ENCODE measurements at regions not wholly inside any gene's neighbourhood (a gene's known extent, or its start where the extent isn't known, plus 50 kb on each side); places are given as distances from the start of the nearest gene placed in this dataset.

DNA sequence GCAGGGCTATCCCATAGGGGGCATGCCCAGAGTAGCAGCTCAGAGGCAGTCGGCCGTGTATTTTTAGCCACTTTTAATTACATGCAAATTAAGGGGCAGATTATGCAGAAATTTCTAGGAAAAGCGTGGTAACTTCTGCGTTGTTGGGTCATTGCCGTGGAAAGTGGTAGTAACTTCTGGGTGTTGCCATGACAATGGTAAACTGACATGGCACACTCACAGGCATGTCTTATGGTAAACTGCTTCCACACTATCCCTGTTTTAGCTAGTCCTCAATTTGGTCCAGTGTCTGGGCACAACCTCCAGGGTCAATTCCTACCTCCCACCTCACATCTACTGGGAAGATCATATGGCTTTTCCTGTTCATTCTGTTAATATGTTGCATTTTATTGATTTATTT is 428.9 kb upstream of the FANCL start:
- no peak overlapping the region for H3K4me3 ChIP-seq
- intact Hi-C loops (cut with DNase I): no loop called here
- no peak for DNase-seq
- no peaks in the 10 kb centered on the region for H3K36me3 ChIP-seq
- H3K27ac ChIP-seq: no peak overlapping the region
- WGBS, 3 donors: 92 to 94% (median 93%) methylated on average over 5 of the region's 5 CpGs
- no peaks in the 10 kb centered on the region for H3K27me3 ChIP-seq
- no peaks in the 10 kb centered on the region for H3K4me1 ChIP-seq (ENCODE audit: insufficient read depth)
- H3K9me3 ChIP-seq: no peaks in the 10 kb centered on the region
- TF ChIP-seq POLR2A (IDR thresholded peaks at IDR 0.05) (no peak), EP300 (IDR thresholded peaks at IDR 0.05) (no peak)
- TF ChIP-seq, protein P1, sequence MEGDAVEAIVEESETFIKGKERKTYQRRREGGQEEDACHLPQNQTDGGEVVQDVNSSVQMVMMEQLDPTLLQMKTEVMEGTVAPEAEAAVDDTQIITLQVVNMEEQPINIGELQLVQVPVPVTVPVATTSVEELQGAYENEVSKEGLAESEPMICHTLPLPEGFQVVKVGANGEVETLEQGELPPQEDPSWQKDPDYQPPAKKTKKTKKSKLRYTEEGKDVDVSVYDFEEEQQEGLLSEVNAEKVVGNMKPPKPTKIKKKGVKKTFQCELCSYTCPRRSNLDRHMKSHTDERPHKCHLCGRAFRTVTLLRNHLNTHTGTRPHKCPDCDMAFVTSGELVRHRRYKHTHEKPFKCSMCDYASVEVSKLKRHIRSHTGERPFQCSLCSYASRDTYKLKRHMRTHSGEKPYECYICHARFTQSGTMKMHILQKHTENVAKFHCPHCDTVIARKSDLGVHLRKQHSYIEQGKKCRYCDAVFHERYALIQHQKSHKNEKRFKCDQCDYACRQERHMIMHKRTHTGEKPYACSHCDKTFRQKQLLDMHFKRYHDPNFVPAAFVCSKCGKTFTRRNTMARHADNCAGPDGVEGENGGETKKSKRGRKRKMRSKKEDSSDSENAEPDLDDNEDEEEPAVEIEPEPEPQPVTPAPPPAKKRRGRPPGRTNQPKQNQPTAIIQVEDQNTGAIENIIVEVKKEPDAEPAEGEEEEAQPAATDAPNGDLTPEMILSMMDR (IDR thresholded peaks at IDR 0.05): no peak

DNA sequence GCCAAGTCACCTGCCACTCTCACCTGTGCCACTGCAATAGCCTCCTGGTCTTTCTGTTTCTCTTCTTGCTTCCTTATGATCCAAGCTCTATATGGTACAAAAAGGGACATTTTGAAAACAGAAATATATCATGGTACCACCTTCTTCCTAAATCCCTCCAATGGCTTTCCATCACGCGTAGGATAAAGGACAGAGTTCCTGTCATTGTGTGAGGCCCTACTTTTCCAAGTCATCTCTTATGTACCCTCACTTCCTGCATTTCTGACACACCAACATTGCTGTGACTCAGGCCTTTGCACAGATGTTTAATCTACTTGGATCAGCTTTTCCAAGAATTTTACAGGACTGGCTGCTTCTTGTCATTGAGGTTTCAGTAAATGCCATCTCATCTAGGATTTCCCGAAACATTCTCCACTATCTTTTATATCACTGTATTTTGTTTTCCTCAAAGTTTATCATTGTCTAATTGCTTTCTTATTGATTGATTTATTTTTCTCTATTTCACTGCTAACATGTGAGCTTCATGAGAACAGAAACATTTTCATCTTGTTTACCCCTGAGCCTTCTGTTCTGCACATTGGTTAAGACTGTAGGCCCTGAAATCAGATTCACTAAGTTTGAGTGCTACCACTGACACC is 426.1 kb upstream of the FANCL start:
- no peak for DNase-seq
- TF ChIP-seq, protein P1 (IDR thresholded peaks at IDR 0.05): no peak
- TF ChIP-seq EP300 (IDR thresholded peaks at IDR 0.05) (no peak), POLR2A (IDR thresholded peaks at IDR 0.05) (no peak)
- H3K4me3 ChIP-seq: no peak overlapping the region
- no peaks in the 10 kb centered on the region for H3K9me3 ChIP-seq
- H3K27me3 ChIP-seq: no peaks in the 10 kb centered on the region
- no peaks in the 10 kb centered on the region for H3K36me3 ChIP-seq
- no peaks in the 10 kb centered on the region for H3K4me1 ChIP-seq (ENCODE audit: insufficient read depth)
- intact Hi-C loops (cut with DNase I): no loop called here
- H3K27ac ChIP-seq: no peak overlapping the region
- 59 to 95% (median 84%) methylated on average over 3 of the region's 3 CpGs for WGBS, 3 donors

DNA sequence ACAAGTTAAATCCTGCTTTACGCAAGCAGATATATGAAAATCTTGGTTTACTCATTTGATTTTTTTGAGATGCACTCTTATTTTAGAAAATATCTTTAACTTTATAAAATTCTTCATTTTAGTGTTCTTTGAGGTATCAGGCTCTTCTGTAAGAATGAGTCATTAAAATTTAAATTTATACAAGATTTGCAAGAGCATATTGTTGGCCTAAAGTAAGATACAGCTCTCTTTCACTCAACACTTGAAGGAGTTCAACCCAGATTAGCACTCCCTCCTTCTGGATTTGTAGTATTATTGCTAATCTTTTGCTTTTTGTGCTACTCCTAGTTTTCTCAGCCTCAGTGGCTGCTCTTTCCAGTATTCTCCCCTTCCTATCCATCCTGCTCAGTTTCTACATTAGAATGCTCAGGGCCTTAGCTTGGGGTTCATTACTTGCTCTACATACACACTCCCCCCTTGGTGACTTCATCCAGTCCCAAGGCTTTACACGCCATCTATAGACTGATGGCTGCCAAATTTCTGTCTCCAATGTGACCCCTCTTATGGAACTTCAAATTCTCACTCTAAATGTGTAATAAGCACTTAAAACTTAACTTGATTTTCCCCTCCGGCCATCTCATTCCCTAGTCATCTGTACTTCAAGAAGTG is 425.3 kb upstream of the FANCL start:
- no peak overlapping the region for H3K4me3 ChIP-seq
- intact Hi-C loops (cut with DNase I): no loop called here
- WGBS, 3 donors: 91 to 95% (median 94%) methylated on average over 3 of the region's 3 CpGs
- no peaks in the 10 kb centered on the region for H3K9me3 ChIP-seq
- H3K27ac ChIP-seq: no peak overlapping the region
- H3K27me3 ChIP-seq: no peaks in the 10 kb centered on the region
- H3K36me3 ChIP-seq: no peaks in the 10 kb centered on the region
- DNase-seq: no peak
- H3K4me1 ChIP-seq (ENCODE audit: insufficient read depth): no peaks in the 10 kb centered on the region
- TF ChIP-seq EP300 (IDR thresholded peaks at IDR 0.05) (no peak), POLR2A (IDR thresholded peaks at IDR 0.05) (no peak)
- TF ChIP-seq, protein P1 (IDR thresholded peaks at IDR 0.05): no peak

DNA sequence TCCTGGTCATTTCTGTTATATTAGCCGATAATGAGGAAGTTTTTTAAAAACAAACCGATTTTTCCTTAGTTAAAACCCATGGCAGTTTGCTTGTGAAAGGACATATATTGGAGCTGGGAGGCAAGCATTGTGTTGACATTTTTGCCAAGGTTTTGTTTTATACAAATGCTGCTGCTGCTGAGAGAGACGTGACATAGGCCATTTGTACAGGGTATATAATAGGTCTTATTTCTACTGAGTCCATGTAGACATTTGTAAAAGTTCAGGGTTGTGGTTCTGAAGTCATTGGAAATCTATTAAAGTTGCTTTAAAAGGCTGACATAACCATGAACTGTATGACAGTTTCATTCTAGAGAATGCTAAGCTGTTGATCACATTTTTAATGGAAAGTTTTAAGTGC is 424.0 kb upstream of the FANCL start:
- intact Hi-C loops (cut with DNase I): no loop called here
- Histone ChIP-seq H3K9me3 (no peaks in the 10 kb centered on the region), H3K4me1 (ENCODE audit: insufficient read depth) (no peaks in the 10 kb centered on the region), H3K27ac (no peak overlapping the region), H3K4me3 (no peak overlapping the region), H3K36me3 (no peaks in the 10 kb centered on the region), H3K27me3 (no peaks in the 10 kb centered on the region)
- TF ChIP-seq, protein P1 (IDR thresholded peaks at IDR 0.05): no peak
- TF ChIP-seq EP300 (IDR thresholded peaks at IDR 0.05): no peak
- no peak for TF ChIP-seq POLR2A (IDR thresholded peaks at IDR 0.05)
- no peak for DNase-seq
- WGBS, 3 donors: 74 to 79% (median 78%) methylated on average over 3 of the region's 3 CpGs
